ENCODE measurements at regions not wholly inside any gene's neighbourhood (a gene's known extent, or its start where the extent isn't known, plus 50 kb on each side); places are given as distances from the start of the nearest gene placed in this dataset.

DNA sequence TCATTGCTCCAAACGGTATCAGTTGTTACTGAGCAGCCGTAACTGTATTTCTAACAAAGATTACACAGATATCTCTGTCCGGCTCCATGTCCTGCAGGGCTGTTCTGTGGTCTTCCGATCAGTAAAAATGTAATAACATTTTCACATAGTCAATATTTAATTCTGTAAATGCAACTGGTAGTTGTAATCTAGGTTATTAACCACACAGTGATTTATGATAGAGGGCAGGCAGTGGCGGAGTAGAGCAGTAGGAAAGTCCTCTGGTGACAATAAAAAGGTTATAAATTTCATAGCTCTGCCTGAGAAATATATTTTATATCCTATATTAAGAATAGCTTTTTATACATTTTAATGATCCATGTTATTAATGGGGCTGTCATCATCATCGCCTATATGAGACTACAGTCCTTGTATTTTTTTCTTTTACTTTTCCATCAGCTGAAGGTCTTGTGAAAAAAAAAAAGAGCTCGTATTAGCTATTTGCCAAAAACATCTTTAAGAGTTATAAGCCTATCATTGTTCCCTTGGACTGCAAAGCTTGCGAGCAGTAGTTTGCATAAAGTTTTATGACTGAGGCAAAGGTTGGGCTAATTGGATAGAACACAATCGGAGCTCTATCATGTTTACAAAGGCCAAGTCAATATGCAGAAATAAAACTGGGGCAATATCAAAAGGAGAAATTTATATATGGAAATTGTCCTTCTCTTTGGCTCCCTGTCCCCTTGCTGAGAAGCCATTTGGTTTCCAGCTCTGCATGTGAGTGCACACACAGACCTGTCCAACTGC is 648.0 kb downstream of the IRX1 start:
- no peak for DNase-seq

DNA sequence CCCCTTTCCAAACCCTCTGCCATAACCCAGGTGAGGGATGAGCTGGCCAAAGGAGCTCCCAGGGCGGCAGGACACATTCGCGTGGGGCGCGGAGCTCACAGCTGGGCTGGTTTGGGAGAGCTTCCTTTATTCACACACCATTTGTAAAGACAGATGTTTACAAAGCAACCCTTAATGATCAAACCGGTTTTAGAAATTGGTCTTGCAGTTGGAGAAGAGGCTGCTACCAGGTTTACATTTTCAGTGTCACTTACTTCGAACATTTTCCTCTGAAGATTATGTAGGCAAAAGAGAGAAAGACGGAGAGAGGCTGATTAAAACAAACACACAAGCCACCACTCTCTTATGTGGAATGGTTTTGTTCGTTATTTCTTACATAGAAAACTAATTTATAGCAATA is 648.7 kb downstream of the IRX1 start:
- DNase-seq = no peak

DNA sequence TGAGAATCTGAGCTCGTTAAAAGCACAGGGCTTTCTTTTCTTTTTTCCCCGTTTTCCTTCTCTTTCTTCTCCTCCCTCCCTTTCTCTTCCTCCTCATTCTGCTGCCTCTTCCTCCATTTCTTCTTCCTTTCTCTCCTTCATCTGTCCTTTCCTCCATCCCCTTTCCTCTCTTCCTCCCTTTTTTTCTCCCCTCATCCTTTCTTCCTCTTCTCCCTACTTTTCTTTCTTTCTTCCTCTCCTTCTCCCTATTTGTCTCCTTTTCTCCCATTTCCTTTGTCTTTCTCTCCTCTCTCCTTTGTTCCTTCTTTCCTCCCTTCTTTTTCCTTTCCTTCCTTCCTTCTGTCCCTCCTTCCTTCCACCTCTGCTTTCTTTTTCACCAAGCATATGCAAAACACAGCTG is 649.4 kb downstream of the IRX1 start:
- no peak for DNase-seq

DNA sequence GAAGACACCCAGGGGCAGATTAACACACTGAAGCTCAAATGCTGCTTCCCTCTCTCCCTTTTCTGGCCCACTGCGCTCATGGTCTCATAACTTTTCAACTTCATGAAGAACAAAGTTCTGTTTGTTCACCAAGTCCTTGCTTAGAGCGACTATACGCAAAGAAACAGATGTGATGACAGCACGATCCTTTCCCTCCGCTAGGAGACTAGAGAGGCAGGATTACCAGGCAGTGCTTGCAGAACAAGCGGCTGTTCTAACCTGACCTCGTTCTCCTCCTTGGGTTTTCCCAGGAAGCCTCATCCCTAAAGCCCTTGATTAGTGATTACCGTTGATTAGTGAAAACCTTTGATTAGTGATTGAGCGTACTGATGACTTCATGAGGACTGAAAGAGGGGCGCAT is 649.9 kb downstream of the IRX1 start:
- no peak for DNase-seq

DNA sequence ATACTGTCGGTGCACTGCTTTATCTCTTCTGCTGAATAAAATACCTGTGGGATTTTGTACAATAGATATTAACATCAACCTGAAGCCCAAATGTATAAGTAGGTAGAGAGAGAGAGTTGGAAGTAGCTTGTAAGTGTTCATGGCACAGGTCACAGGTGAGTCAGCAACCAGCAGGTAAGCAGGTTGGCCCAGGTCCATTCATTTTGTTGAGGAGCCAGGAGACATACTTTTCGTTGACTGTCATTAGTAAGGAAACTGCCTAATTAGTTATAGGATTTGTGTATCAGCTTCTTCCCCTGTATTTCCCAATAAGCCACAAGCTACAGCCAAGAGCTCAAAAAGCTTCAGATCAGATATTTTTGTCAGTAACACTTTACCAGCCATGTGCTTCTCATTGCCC is 650.8 kb downstream of the IRX1 start:
- DNase-seq = no peak

DNA sequence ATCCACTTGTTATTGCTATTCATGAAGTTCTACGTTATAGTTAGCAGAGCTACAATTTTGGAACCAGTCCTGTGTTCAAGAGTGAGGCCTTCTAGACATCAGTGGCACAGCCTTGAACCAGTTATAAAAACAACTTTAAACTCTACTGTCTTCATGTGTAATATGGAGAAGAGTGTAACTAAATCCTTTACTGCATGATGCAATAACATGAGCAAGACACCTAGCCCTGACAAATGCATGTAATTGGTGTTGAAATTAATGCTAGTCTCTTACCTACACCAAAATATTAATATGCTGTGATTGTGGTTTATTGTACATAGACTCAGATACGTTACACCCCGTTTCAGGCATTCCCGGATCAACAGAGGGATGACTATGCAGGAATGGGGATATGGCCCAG is 654.6 kb downstream of the IRX1 start:
- DNase-seq = no peak

DNA sequence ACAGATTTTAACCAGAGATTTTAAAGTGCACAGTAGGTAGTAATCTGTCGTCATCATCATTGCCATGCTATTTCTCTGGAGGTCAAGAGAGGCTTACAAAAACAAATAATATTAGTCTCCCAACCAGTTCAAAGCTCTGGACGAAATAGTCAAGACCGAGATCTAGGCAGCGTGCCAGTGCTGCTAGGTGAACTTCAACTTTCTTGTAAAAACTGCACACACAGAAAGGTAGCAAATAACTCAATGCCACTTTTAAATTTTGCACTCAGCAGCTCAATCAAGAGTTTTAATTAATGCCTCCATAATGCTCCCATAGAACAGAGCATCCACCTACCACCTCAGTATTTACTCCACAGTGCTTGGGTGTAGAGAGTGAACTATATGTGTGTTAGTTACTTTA is 656.8 kb downstream of the IRX1 start:
- no peak for DNase-seq

DNA sequence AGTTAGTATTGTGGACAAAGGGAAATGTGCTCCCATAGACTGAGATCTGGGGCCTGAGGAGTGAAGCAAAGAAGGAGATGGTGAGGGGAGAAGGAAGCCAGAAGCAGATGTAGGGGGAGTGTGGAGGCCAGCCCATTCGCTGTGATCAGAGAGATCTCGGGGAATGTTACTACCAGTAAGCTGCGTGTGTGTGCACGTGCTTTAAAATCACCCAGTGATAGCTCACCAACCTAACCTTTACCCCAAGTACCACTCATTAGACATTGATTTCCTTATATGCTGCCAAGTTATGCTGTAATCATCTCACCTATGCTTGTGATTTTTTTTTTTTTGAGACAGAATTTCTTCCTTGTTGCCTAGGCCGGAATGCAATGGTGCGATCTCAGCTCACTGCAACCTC is 659.1 kb downstream of the IRX1 start:
- no peak for DNase-seq

DNA sequence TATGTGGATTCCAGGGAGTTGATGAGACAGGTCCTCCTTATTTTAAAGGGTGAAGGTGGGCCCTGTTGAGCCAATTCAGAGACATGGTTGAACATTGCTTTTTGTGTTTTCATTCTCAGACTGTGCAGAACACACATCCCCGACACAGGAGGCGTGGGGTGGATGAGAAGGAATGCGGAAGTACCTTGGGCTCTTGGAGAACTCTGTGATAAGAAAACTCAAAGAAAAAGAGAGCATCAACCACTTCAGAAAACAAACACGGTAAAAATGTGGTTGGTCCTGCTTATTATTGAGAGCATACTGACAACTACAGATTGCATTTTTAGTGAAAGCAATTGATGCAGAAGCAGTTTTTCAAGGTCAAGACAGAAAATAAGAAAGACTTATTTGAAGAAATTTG is 659.8 kb downstream of the IRX1 start:
- DNase-seq = no peak

DNA sequence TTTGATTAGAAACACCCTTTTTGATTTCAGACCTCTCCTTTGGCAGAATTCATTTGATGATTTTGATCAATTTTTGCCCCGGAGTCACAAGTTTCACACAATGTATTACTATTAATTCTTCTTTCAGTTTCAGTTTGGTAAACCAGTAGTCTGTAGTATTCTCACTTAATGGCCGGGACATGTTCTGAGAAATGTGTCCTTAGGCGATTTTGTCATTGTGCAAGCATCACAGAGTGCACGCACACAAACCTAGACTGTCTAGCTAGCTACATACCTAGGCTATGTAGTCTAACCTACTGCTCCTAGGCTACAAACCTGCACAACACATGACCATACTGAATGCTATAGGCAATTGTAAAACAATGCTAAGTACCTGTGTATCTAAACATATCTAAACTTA is 662.5 kb downstream of the IRX1 start:
- no peak for DNase-seq

DNA sequence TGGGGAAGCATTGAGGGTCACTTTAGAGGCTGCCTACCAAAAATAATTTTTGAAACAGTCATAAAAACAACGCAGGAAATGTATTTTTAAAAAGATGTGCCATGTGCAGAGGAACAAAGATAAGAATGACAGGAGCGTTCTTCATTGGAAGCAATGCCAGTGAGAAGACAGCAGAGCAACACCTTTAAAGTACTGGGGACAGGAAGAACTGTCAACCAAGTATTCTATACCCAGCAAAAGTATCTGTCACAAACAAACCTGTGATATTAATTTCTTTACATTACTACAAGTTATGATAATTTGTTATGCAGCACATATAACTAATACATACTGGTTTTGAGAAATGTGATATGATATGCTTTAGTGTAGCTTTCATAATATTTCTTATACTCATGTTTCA is 675.6 kb downstream of the IRX1 start:
- DNase-seq = no peak

DNA sequence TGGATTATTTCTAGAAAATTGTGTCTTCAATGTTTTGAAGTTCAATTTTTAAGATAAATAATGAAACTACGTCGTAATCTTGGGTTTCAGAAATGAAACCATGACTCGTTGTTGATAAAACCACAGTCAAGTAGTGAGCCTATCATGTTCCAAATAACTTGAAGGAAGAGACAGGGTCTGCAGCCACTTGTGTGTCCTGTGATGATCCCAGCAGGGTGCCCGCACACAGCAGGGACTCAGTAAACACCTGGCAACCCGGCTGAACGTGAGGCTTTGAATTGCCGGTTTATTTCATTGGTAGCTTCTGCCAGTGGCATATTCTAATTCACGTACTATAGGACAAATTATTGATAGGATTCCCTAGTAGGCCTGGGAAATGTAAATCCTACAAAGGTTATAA is 679.6 kb downstream of the IRX1 start:
- no peak for DNase-seq

DNA sequence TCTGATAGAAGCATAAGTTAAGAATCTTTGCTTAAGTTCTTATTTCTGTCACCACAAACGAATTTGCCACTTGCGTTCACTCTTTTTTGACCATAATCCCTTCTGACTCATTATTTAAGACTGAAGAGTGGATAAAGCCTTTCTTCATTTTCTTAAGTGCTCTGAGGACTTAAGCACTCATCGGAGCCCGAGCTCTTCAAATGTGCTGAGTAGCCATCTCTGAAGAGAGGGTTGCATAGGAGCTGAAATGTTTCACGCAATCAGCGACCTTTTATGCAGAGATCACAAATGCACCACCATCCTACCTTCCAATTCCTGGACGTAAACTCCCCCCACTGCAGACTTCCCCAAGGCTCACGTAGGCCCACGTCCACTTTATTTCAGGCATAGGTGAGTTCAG is 699.2 kb downstream of the IRX1 start:
- no peak for DNase-seq

DNA sequence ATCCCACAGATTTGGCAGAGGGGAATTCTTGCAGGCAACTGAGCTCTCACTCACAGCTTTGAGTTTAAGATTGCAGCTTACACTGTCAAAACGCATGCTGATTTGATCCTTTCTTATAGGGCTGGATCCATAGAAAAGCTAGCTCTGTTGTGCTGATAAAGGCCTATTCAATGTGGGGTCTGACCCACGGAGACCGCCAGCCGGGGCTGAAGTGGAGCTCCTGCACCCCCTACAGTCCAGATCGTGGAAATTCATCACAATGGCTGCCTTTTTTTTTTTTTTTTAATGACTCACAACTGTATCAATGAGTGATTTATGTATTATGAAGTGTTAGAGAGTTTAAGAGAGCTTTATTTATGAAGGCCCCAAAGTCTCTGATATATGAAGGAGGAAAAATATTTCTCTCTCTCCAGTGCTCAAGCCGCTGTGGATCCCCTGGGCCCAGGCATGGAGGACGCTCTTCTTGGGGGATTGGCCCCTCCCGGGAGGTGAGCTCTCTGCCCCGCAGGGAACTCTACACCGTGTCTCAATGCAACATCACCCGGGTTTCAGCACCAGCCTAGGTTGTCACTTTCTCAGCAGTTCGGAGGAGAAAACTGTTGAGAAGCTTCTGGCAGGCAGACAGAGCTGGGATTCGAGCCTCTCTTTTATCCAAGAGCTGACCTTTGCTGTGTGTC is 700.2 kb downstream of the IRX1 start:
- peak; percentile 73 for DNase-seq

DNA sequence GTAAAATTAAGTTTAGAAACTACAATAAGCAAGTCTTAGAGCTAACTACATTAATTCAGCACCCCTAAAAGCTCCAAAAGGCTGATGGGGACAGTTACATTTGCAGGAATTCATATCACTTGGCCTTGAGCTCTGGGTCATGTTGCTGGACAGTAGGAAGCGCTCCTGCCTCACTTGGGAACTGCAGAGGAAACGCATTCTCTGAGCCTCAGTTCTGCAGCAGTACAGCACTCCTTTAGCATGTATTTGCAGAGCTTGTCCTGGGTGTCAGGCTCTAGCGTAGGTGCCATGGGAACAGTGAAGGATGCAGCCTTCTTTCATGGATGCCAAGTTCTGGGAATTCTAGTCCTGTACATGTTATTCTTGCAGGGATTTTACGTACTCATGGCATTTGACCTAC is 710.4 kb downstream of the IRX1 start:
- DNase-seq = no peak

DNA sequence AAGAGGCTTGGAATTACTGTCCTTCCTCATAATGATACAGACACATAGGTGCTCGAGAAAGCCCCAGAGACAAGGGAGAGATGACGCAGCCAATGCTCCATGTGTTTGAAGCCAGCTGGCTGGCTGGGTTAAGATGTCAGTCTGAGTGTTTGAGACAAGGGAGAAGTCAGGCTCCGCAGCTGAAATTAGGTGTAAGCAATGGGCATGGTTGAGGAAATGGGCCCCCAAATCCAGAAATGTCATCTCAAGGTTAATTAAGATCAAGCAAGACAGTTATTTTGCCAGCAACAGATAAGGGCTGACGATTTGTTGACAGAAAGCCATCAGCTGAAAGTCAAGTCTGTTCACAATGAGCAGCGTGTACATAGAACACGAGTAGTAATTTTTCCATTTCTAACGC is 713.4 kb downstream of the IRX1 start:
- no peak for DNase-seq

DNA sequence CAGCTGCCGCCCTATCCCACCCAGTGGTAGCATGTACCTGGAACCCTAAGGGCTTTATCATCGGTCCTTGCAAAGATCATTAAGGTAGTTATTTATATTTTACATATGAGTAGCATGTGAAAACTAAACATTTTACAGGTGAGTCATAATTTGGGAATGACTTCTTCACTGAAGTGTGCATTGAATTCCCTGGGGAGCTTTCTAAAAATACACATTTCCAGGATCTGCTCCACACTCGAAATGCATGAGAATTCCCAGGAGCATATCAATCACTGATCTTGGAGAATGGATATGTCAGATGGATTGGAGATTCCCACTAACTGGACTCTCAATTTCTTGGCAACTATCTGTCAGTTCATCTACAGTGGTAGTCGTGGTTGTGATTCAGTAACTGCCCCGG is 717.5 kb downstream of the IRX1 start:
- no peak for DNase-seq

DNA sequence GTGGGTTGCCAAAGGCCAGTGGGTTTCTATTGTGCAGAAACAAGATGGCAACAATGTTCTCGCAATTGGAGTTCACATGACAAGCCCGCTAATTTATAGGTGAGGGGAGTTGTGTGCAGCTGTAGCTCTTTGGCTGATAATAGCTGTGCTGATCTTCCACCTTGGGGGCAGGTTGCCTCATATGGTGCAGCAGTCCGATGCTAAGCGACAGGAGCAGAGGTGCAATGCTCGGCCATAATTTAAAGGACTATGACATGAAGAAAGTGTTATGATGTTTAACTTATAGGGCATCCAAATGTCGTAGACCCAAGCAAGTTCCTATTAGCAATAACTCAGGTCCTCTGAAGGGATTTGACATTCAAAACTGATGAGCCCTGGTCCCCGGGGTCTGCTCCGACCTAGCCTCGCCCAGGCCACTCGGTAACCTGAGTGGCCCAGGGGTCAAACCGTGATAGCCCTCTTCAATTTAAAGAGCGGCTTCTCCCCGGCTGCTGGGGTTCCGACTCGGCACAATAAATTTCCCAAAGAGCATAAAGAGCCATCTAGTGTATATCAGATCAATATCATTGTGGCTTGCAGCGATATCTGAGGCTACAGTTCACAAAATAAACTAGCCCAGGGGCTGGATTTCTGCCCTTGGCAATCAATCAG is 724.0 kb downstream of the IRX1 start:
- DNase-seq = no peak

DNA sequence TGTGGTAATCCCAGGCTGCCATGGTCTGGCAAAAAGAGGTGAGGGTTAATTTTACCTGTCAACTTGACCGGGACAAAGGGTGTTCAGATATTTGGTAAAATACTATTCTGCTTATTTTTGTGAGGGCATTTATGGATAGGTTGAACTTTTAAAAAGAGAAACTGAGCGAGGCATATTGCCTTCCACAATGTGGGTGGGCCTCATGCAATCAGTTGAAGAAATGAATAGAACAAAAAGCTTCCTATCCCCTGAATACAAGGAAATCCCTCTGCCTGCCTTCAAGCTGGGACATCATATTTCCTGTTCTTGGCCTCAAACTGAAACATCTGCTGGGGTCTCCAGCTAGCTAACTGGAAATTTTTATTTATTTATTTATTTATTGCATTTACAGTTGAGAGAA is 734.7 kb downstream of the IRX1 start:
- no peak for DNase-seq

DNA sequence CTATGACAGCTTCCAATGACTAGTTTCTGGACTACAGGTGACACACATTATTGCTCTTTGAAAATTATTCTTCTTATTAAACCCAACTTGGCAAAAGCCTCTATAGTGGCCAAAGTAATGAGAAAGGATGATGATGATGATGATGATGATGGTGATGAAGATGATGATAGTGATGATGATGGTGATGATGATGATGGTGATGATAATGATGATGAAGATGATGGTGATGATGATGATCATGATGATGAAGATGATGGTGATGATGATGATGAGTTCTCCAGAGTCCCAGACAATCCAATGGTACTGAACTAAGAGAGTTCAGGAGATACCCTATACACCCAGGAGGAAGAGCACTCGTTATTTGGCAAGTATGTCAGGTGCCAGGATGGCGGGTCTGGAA is 739.4 kb downstream of the IRX1 start:
- no peak for DNase-seq

DNA sequence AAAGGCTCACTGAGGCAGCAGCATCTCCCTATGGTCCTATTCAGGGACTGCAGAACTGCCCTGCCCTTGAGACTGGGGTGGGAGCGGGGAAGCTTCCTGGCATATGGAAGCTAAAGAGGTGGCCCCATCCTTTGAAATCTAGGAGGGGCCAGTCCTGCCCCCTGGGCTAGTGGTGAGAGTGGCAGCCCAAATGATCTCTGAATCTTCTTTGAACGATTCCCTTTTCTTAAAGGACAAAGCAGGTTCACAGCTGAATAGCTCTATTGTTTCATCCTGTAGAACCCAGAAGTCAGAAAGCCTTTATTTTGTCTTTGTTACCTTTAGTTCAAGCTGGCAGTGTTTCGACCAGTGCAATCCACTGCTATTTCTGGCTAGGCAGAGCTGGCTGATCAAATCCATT is 741.9 kb downstream of the IRX1 start:
- no peak for DNase-seq

DNA sequence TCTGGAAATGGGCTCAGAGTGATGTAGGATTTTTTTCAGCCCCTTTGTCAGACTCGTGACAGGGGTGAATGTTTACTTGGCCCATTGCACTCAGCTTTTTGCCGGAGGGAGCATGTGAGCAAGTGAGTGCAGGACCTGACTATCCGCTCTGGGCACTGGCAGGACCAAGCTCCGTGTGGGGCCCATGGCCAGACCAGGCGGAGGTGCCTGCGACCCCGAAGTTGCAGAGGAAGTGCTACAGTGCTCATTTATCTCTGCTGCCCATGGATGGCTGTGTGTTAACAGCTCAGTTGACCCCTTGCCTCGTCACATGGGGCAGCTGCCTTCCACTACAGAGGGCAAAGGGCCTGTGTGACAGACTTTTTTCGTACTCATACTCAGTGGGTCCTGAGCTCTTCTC is 744.3 kb downstream of the IRX1 start:
- no peak for DNase-seq

DNA sequence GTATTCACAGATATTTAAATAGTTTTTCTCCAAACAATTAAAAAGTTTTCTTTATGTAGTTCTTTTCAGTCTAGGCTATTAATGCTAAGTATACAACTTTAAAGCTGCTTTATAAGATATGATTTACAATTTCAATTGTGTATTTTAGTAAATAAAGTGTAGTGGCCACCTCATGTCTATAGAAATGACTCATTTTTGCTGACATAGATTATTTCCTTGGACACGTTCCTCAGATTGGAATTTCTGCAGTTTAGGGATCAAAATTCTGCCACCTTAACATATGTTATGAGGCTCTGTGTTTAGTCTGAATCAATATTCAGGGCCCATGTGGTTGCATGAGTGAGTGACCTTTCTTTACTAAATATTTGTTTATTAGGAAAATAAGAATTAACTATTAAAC is 750.2 kb downstream of the IRX1 start:
- no peak for DNase-seq

DNA sequence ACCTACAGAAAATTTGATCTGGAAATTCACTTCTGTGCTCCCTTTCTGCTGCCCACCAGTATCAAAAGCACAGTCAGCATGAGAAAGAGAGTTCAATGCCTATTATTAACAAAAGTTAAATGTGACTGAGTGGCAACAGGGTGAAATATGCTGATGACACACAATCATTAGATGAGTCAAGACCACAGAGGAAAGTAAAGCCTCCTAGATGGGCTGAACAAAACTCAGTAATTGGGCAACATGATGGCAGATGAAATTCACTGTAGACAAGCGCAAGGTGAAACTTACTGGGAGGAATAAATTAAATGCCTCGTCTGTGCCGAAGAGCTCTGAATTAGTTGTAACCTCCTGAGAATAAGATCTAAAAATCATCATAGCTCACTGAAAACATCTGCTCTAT is 752.8 kb downstream of the IRX1 start:
- no peak for DNase-seq

Data from right forelimb (tissue), 1 donor.